H1 (cell line): ENCODE measurements at regions not wholly inside any gene's neighbourhood (a gene's known extent, or its start where the extent isn't known, plus 50 kb on each side); places are given as distances from the start of the nearest gene placed in this dataset.
A peak's percentile ranks its signal among the peaks of the same experiment; 100 is the strongest.

Source experiments
- CTCF ChIA-PET: fragments of 300-600 bp; sonication (Branson Sonifier 250); formaldehyde crosslinking; loops from one replicate; lab custom pipeline; 2021; ENCODE audit not compliant: partially characterized antibody; lab: Charles Lee
- POLR2A ChIA-PET: fragments of 300-600 bp; sonication (Branson Sonifier 250); formaldehyde crosslinking; loops from one replicate; lab custom pipeline; 2021; ENCODE audit warnings: inconsistent platforms; ENCODE audit not compliant: partially characterized antibody; lab: Charles Lee
- DNase-seq, 2 experiments: peaks; one replicate each; pipeline versions ENCODE4 v3.0.0 to v3.0.0-alpha.2; 2010 to 2022; ENCODE audit warnings: low spot score in 2 of 2, low read depth in 1 of 2, mixed read lengths in 1 of 2
- FAIRE-seq: peaks from 2 replicates; lab custom pipeline; 2011; peaks lifted over from hg19 to GRCh38; lab: Jason Lieb, UNC
- H2AFZ ChIP-seq: 2 replicates; pipeline ENCODE4 v1.8.1; 2012; ENCODE audit warnings: low read length, inconsistent platforms
- H2AK5ac ChIP-seq: 2 replicates; pipeline ENCODE4 v1.6.1; 2013; ENCODE audit warnings: low read depth, low read length
- H2BK120ac ChIP-seq: replicated peaks from 2 replicates; pipeline ENCODE3; 2013; ENCODE audit warnings: low read depth, low read length, inconsistent platforms
- H2BK12ac ChIP-seq: 2 replicates; pipeline ENCODE4 v1.6.1; 2013; ENCODE audit warnings: low read depth, low read length
- H2BK15ac ChIP-seq: 2 replicates; pipeline ENCODE4 v1.6.1; 2013; ENCODE audit warnings: low read length
- H2BK20ac ChIP-seq: 2 replicates; pipeline ENCODE4 v1.6.1; 2013; ENCODE audit warnings: low read length
- H2BK5ac ChIP-seq: 2 replicates; pipeline ENCODE4 v1.6.1; 2013; ENCODE audit warnings: low read depth, low read length
- H3K14ac ChIP-seq: 2 replicates; pipeline ENCODE4 v1.6.1; 2013; ENCODE audit warnings: inconsistent platforms; ENCODE audit not compliant: insufficient read length
- H3K18ac ChIP-seq: 2 replicates; pipeline ENCODE4 v1.6.1; 2013; ENCODE audit warnings: low read length; ENCODE audit errors: extremely low read depth
- H3K23ac ChIP-seq: 2 replicates; pipeline ENCODE4 v1.6.1; 2013; ENCODE audit warnings: inconsistent platforms; ENCODE audit not compliant: insufficient read length
- H3K23me2 ChIP-seq: 2 replicates; pipeline ENCODE4 v1.6.1; 2013; ENCODE audit warnings: low read depth, low read length
- H3K27ac ChIP-seq: 2 replicates; pipeline ENCODE4 v1.6.1; 2011; ENCODE audit warnings: low read depth, low read length, inconsistent platforms
- H3K27me3 ChIP-seq, 4 experiments: replicated peaks in 1 of 4; 1 replicate in 1 of 4; 2 replicates in 3 of 4; pipeline versions ENCODE4 v1.6.1 to v1.8.1; 2011 to 2013; ENCODE audit warnings: low read length in 3 of 4, mild to moderate bottlenecking in 3 of 4, inconsistent platforms in 2 of 4, mixed read lengths in 2 of 4, moderate library complexity in 1 of 4; ENCODE audit not compliant: control insufficient read depth in 3 of 4, insufficient read depth in 3 of 4; ENCODE audit errors: extremely low read depth in 1 of 4
- H3K36me3 ChIP-seq, 4 experiments: 2 replicates each; pipeline versions ENCODE4 v1.6.1 to v1.8.1; 2011 to 2013; ENCODE audit warnings: mild to moderate bottlenecking in 4 of 4, low read length in 3 of 4, moderate library complexity in 2 of 4, control low read depth in 1 of 4, inconsistent platforms in 1 of 4; ENCODE audit not compliant: insufficient read depth in 4 of 4, control insufficient read depth in 2 of 4
- H3K4ac ChIP-seq: replicated peaks from 2 replicates; pipeline ENCODE3; 2013; ENCODE audit warnings: low read length, low read depth, mixed read lengths, inconsistent platforms; ENCODE audit not compliant: insufficient read length
- H3K4me1 ChIP-seq, 4 experiments: replicated peaks in 1 of 4; 1 replicate in 1 of 4; 2 replicates in 3 of 4; pipeline versions ENCODE4 v1.6.1 to v1.8.1; 2011 to 2013; ENCODE audit warnings: low read length in 3 of 4, inconsistent platforms in 2 of 4, mixed read lengths in 1 of 4; ENCODE audit not compliant: insufficient read depth in 4 of 4, control insufficient read depth in 3 of 4
- H3K4me2 ChIP-seq, 2 experiments: 2 replicates each; pipeline versions ENCODE4 v1.6.1 to v1.8.1; 2011 to 2013; ENCODE audit warnings: low read depth in 2 of 2, low read length in 2 of 2, control low read depth in 1 of 2, inconsistent platforms in 1 of 2, mild to moderate bottlenecking in 1 of 2; ENCODE audit not compliant: insufficient read depth in 1 of 2
- H3K4me3 ChIP-seq, 4 experiments: fragments of 200-600, 300-600 bp in 1 of 4; sonication (generic), shearing (Covaris generic), sonication (Bioruptor Twin) in 1 of 4; 2 replicates each; pipeline versions ENCODE4 v1.5.1 to v1.8.1; 2011 to 2016; ENCODE audit warnings: low read length in 4 of 4, low read depth in 3 of 4, control low read depth in 2 of 4, inconsistent platforms in 2 of 4, mild to moderate bottlenecking in 2 of 4, mixed read lengths in 1 of 4, moderate library complexity in 1 of 4; ENCODE audit not compliant: insufficient read depth in 2 of 4; ENCODE audit errors: extremely low read depth in 1 of 4
- H3K56ac ChIP-seq: replicated peaks from 2 replicates; pipeline ENCODE3; 2013; ENCODE audit warnings: low read depth, mild to moderate bottlenecking, mixed read lengths, low read length, inconsistent platforms; ENCODE audit not compliant: insufficient read length
- H3K79me1 ChIP-seq: 2 replicates; pipeline ENCODE4 v1.6.1; 2013; ENCODE audit warnings: low read depth, low read length, control low read depth
- H3K79me2 ChIP-seq, 2 experiments: 2 replicates each; pipeline versions ENCODE4 v1.6.1 to v1.8.1; 2012 to 2013; ENCODE audit warnings: low read length in 2 of 2, mild to moderate bottlenecking in 2 of 2, inconsistent platforms in 1 of 2; ENCODE audit not compliant: insufficient read depth in 2 of 2, control insufficient read depth in 1 of 2
- H3K9ac ChIP-seq, 4 experiments: replicated peaks in 1 of 4; 1 replicate in 1 of 4; 2 replicates in 3 of 4; pipeline versions ENCODE4 v1.6.1 to v1.8.1; 2011 to 2013; ENCODE audit warnings: low read depth in 3 of 4, low read length in 3 of 4, control low read depth in 2 of 4, mild to moderate bottlenecking in 2 of 4, moderate library complexity in 2 of 4, inconsistent platforms in 1 of 4; ENCODE audit errors: extremely low read depth in 1 of 4
- H3K9me3 ChIP-seq, 2 experiments: 2 replicates each; pipeline versions ENCODE4 v1.6.1 to v1.8.1; 2012 to 2013; ENCODE audit warnings: mild to moderate bottlenecking in 2 of 2, moderate library complexity in 2 of 2, control low read depth in 1 of 2, inconsistent platforms in 1 of 2, low read depth in 1 of 2, low read length in 1 of 2, mixed read lengths in 1 of 2; ENCODE audit not compliant: insufficient read depth in 2 of 2
- H4K20me1 ChIP-seq, 2 experiments: replicated peaks in 1 of 2; 2 replicates each; pipeline versions ENCODE3 to v1.8.1; 2011 to 2013; ENCODE audit warnings: inconsistent platforms in 2 of 2, low read length in 2 of 2, mild to moderate bottlenecking in 1 of 2; ENCODE audit not compliant: insufficient read depth in 2 of 2, control insufficient read depth in 1 of 2
- H4K5ac ChIP-seq: 2 replicates; pipeline ENCODE4 v1.6.1; 2013; ENCODE audit warnings: low read length, low read depth, mixed read lengths, inconsistent platforms; ENCODE audit not compliant: insufficient read length
- H4K8ac ChIP-seq: 2 replicates; pipeline ENCODE4 v1.8.0; 2013; ENCODE audit warnings: mild to moderate bottlenecking, moderate library complexity, low read length, inconsistent platforms; ENCODE audit not compliant: insufficient read depth; ENCODE audit errors: extremely low read depth
- H4K91ac ChIP-seq: replicated peaks from 2 replicates; pipeline ENCODE3; 2013; ENCODE audit warnings: low read length, mixed read lengths, inconsistent platforms; ENCODE audit not compliant: insufficient read length
- ATF3 ChIP-seq: IDR thresholded peaks from 2 replicates; pipeline ENCODE4 v1.6.1; 2011; ENCODE audit warnings: low read depth, mild to moderate bottlenecking, low read length; ENCODE audit not compliant: insufficient read depth
- JUND ChIP-seq: IDR thresholded peaks from 2 replicates; pipeline ENCODE4 v1.6.1; 2011; ENCODE audit warnings: mild to moderate bottlenecking, improper control_type of control experiment, low read length
- MAX ChIP-seq: IDR thresholded peaks from 2 replicates; pipeline ENCODE4 v1.6.1; 2012; ENCODE audit warnings: inconsistent platforms
- PHF8 ChIP-seq: fragments of 200-600 bp; sonication (generic); conservative IDR thresholded peaks from 2 replicates; pipeline ENCODE4 v1.7.1; 2012; ENCODE audit warnings: low read depth, mild to moderate bottlenecking, inconsistent platforms, low read length, moderate library complexity
- SAP30 ChIP-seq: fragments of 300-600 bp; sonication (generic); IDR thresholded peaks from 2 replicates; pipeline ENCODE4 v1.7.1; 2012; ENCODE audit warnings: low read length, moderate library complexity, mild to moderate bottlenecking, inconsistent platforms; ENCODE audit not compliant: insufficient read depth, insufficient replicate concordance
- SUZ12 ChIP-seq: fragments of 200-600 bp; sonication (generic); IDR thresholded peaks from 2 replicates; pipeline ENCODE4 v1.6.1; 2012; ENCODE audit warnings: mild to moderate bottlenecking, inconsistent platforms, low read length, moderate library complexity, mixed read lengths
- TAF1 ChIP-seq: IDR thresholded peaks from 2 replicates; pipeline ENCODE4 v1.6.1; 2011; ENCODE audit warnings: mild to moderate bottlenecking, low read depth, low read length
- TAF7 ChIP-seq: optimal IDR thresholded peaks from 2 replicates; pipeline ENCODE3; 2011; ENCODE audit warnings: low read depth, mild to moderate bottlenecking, inconsistent platforms, low read length, moderate library complexity, borderline replicate concordance
- TCF12 ChIP-seq: IDR thresholded peaks from 2 replicates; pipeline ENCODE4 v1.6.1; 2011; ENCODE audit warnings: low read depth, mild to moderate bottlenecking, low read length
- ZNF274 ChIP-seq: IDR thresholded peaks from 2 replicates; pipeline ENCODE4 v1.7.0; 2012; ENCODE audit warnings: low read length, borderline replicate concordance; ENCODE audit errors: extremely low read depth
- WGBS, 2 experiments: shearing (Covaris generic) in 1 of 2; methylation state at CpG; one replicate each; pipeline versions ENCODE4 v1.1.6 to v1.1.7; 2013 to 2015; ENCODE audit warnings: low lambda C conversion rate in 2 of 2, mixed read lengths in 2 of 2, inconsistent platforms in 1 of 2, low coverage in 1 of 2, missing lambda C conversion rate in 1 of 2; ENCODE audit not compliant: insufficient replicate concordance in 2 of 2, insufficient coverage in 1 of 2, insufficient read length in 1 of 2; ENCODE audit errors: extremely low coverage in 1 of 2, missing lambda C conversion rate in 1 of 2; 5-methylcytosine and 5-hydroxymethylcytosine counted together

- H3K79me2 ChIP-seq: no peaks in the 10 kb centered on the region
- no peaks in the 10 kb centered on the region; a peak in 1 of 8 replicates for H3K36me3 ChIP-seq
- no peak overlapping the region for H4K8ac ChIP-seq
- H3K9ac ChIP-seq: no peak overlapping the region
- no peaks in the 10 kb centered on the region for H3K27me3 ChIP-seq
- ChIA-PET POLR2A (interaction anchor here (1.1 kb wide), 3 partner anchors 12 to 26 kb away, joined by 4 to 6 read pairs (median 5); no protein-coding TSS in a partner anchor), CTCF (no interaction called here)
- H2BK15ac ChIP-seq: no peak overlapping the region
- H3K79me1 ChIP-seq: no peaks in the 10 kb centered on the region
- no peak overlapping the region for H2BK5ac ChIP-seq
- peak overlapping the region in 1 of 4 experiments; percentile 0; a peak in 1 of 8 replicates for H3K4me3 ChIP-seq
- H4K20me1 ChIP-seq: no peaks in the 10 kb centered on the region
- no peak overlapping the region for H2AK5ac ChIP-seq
- H3K4me2 ChIP-seq: peak overlapping the region in 1 of 2 experiments; percentile 33; a peak in 1 of 4 replicates
- H3K9me3 ChIP-seq: no peaks in the 10 kb centered on the region
- H3K56ac ChIP-seq: no peak overlapping the region
- H2BK120ac ChIP-seq: no peak overlapping the region
- H4K5ac ChIP-seq: no peak overlapping the region
- no peaks in the 10 kb centered on the region; the same call in 1 of the 2 replicates for H3K23me2 ChIP-seq
- H2AFZ ChIP-seq: no peak overlapping the region
- no peak overlapping the region for H3K27ac ChIP-seq
- DNase-seq (no peak), FAIRE-seq (no peak)
- no peak overlapping the region for H3K14ac ChIP-seq
- H3K4ac ChIP-seq: no peak overlapping the region
- H2BK20ac ChIP-seq: no peak overlapping the region
- H3K4me1 ChIP-seq: no peaks in the 10 kb centered on the region
- 89% methylated on average over 2 of the region's 2 CpGs; no CpG with 5 or more reads in 1 of the 2 experiments for WGBS, 2 experiments
- H2BK12ac ChIP-seq: no peak overlapping the region
- no peak overlapping the region for H3K18ac ChIP-seq
- no peak overlapping the region for H4K91ac ChIP-seq
- no peak overlapping the region for H3K23ac ChIP-seq
- no peak for TF ChIP-seq ATF3
- no peak for TF ChIP-seq TAF7
- no peak for TF ChIP-seq SUZ12
- no peak for TF ChIP-seq ZNF274
- TF ChIP-seq TAF1: no peak
- TF ChIP-seq JUND: no peak
- TF ChIP-seq SAP30: no peak
- TF ChIP-seq TCF12: no peak
- no peak for TF ChIP-seq MAX
- TF ChIP-seq PHF8: no peak
Measured at GRCh38 chr4:84298023-84298718, 200.9 kb downstream of the NKX6-1 start.
